ENCODE measurements at regions not wholly inside any gene's neighbourhood (a gene's known extent, or its start where the extent isn't known, plus 50 kb on each side); places are given as distances from the start of the nearest gene placed in this dataset.

DNA sequence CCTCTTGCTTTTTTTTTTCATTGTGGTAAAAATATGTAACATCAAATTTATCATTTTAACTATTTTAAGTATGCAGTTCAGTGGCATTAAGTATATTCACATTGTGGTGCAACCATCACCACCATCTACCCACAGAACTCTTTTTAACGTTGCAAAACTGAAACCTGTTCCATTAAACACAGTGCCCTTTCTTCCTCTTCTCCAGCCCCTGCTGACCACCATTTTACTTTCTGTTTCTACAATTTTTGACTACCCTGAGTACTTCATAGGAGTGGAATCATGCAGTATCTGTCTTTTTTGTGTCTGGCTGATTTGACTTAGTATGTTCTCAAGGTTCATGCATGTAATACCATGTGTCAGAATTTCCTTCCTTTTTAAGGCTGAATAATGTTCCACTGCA, 153.1 kb downstream of the FGF9 start:
- TF ChIP-seq, protein P1, sequence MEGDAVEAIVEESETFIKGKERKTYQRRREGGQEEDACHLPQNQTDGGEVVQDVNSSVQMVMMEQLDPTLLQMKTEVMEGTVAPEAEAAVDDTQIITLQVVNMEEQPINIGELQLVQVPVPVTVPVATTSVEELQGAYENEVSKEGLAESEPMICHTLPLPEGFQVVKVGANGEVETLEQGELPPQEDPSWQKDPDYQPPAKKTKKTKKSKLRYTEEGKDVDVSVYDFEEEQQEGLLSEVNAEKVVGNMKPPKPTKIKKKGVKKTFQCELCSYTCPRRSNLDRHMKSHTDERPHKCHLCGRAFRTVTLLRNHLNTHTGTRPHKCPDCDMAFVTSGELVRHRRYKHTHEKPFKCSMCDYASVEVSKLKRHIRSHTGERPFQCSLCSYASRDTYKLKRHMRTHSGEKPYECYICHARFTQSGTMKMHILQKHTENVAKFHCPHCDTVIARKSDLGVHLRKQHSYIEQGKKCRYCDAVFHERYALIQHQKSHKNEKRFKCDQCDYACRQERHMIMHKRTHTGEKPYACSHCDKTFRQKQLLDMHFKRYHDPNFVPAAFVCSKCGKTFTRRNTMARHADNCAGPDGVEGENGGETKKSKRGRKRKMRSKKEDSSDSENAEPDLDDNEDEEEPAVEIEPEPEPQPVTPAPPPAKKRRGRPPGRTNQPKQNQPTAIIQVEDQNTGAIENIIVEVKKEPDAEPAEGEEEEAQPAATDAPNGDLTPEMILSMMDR (IDR thresholded peaks at IDR 0.05 in 2 of 3, conservative IDR thresholded peaks at IDR 0.05 in 1 of 3; ENCODE audit: insufficient read depth in 2 of 3, low read depth in 1 of 3, low read length in 3 of 3): no peak
- TF ChIP-seq, protein P2, sequence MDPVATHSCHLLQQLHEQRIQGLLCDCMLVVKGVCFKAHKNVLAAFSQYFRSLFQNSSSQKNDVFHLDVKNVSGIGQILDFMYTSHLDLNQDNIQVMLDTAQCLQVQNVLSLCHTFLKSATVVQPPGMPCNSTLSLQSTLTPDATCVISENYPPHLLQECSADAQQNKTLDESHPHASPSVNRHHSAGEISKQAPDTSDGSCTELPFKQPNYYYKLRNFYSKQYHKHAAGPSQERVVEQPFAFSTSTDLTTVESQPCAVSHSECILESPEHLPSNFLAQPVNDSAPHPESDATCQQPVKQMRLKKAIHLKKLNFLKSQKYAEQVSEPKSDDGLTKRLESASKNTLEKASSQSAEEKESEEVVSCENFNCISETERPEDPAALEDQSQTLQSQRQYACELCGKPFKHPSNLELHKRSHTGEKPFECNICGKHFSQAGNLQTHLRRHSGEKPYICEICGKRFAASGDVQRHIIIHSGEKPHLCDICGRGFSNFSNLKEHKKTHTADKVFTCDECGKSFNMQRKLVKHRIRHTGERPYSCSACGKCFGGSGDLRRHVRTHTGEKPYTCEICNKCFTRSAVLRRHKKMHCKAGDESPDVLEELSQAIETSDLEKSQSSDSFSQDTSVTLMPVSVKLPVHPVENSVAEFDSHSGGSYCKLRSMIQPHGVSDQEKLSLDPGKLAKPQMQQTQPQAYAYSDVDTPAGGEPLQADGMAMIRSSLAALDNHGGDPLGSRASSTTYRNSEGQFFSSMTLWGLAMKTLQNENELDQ (CRISPR knock-in tag; IDR thresholded peaks at IDR 0.05; ENCODE audit: borderline replicate concordance): no peak
- TF ChIP-seq, protein P3, sequence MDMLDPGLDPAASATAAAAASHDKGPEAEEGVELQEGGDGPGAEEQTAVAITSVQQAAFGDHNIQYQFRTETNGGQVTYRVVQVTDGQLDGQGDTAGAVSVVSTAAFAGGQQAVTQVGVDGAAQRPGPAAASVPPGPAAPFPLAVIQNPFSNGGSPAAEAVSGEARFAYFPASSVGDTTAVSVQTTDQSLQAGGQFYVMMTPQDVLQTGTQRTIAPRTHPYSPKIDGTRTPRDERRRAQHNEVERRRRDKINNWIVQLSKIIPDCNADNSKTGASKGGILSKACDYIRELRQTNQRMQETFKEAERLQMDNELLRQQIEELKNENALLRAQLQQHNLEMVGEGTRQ (CRISPR knock-in tag; IDR thresholded peaks at IDR 0.05): no peak
- TF ChIP-seq POLR2A (conservative IDR thresholded peaks at IDR 0.05) (no peak), HDAC2 (IDR thresholded peaks at IDR 0.05) (no peak), SMAD3 (CRISPR knock-in tag; conservative IDR thresholded peaks at IDR 0.05) (no peak), HNRNPUL1 (IDR thresholded peaks at IDR 0.05; ENCODE audit: low read length) (no peak), GTF2E2 (tag; IDR thresholded peaks at IDR 0.05) (no peak), EWSR1 (IDR thresholded peaks at IDR 0.05; ENCODE audit: borderline replicate concordance, low read depth, partially characterized antibody) (no peak), ZNF354B (CRISPR knock-in tag; IDR thresholded peaks at IDR 0.05) (no peak), ARHGAP35 (IDR thresholded peaks at IDR 0.05; ENCODE audit: partially characterized antibody) (no peak), IRF2 (CRISPR knock-in tag; IDR thresholded peaks at IDR 0.05) (no peak), KDM4B (IDR thresholded peaks at IDR 0.05; ENCODE audit: borderline replicate concordance in 2 of 2, low read depth in 1 of 2) (no peak)
